Neural crest cell (in vitro differentiated cells): ENCODE measurements at regions not wholly inside any gene's neighbourhood (a gene's known extent, or its start where the extent isn't known, plus 50 kb on each side); places are given as distances from the start of the nearest gene placed in this dataset.

Experiments used
- DNase-seq: peaks from one replicate; pipeline ENCODE4 v3.0.0; 2021; ENCODE audit warnings: low read depth, mixed read lengths, low spot score
- H3K27ac Mint-ChIP-seq: one replicate; pipeline ENCODE4 v1.8.0; 2021; ENCODE audit warnings: mild to moderate bottlenecking, mixed read lengths; ENCODE audit not compliant: unreplicated experiment
- H3K27me3 Mint-ChIP-seq: 2 replicates; pipeline ENCODE4 v1.8.0; 2021; ENCODE audit warnings: low read depth, mild to moderate bottlenecking, mixed read lengths
- H3K36me3 Mint-ChIP-seq: 2 replicates; pipeline ENCODE4 v1.8.0; 2021; ENCODE audit warnings: low read depth, mild to moderate bottlenecking, mixed read lengths
- H3K4me1 Mint-ChIP-seq: 2 replicates; pipeline ENCODE4 v1.8.0; 2021; ENCODE audit warnings: mixed read lengths
- H3K4me3 Mint-ChIP-seq: one replicate; pipeline ENCODE4 v1.8.0; 2021; ENCODE audit warnings: mild to moderate bottlenecking, mixed read lengths
- H3K9me3 Mint-ChIP-seq: 2 replicates; pipeline ENCODE4 v1.8.0; 2021; ENCODE audit warnings: mixed read lengths
- CTCF ChIP-seq: fragments of 200-600 bp; sonication (generic); conservative IDR thresholded peaks from 2 replicates; pipeline ENCODE4 v1.5.0; 2021; ENCODE audit warnings: antibody characterized with exemption, mild to moderate bottlenecking

DNA sequence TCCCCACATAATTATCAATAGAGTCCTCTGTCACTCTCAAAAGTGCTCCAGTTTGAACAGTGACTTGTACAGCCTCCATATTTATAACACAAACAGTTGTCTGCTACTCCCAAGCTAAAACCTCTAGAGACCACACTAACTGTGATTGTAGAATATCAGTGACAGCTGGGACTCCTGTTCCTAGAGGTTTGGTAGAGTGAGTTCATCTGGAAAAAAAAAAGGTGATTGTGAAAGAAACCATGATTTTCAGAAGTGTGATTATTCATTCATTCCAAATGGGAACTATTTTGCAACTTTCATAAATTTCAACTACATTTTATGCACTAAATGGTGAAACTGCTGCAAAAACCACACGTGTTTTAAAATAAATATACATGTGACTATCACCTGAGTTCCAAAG, 128.0 kb upstream of the PLXNC1 start:
- Mint-ChIP-seq H3K27me3 (no peaks in the 10 kb centered on the region), H3K36me3 (peaks cover 29% of the 10 kb centered on the region), H3K9me3 (peaks cover 40% of the 10 kb centered on the region), H3K4me3 (no peak overlapping the region), H3K27ac (no peak overlapping the region), H3K4me1 (no peaks in the 10 kb centered on the region)
- DNase-seq, result no peak
- no peak for TF ChIP-seq CTCF

DNA sequence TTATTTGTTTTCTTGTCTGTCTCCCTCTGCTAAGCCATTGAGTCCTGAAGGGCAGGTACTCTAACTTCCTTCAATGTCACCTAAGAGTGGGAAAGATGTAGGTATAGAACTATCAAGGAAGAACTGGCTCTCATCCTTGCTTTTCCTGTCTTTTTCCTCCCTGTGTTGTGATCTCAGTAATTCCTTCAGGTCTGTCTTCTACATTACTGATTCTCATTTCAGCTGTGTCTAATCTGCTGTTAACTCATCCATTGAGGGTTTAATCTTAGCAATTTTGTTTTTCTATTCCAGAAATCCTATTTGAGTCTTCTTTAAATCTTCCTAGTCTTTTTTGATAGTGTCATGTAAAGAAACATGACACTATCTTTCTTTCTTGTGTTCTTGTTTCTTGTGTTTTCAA, 124.5 kb upstream of the PLXNC1 start:
- Mint-ChIP-seq H3K27ac (no peak overlapping the region), H3K4me3 (no peak overlapping the region), H3K9me3 (peaks cover 24% of the 10 kb centered on the region), H3K36me3 (peaks cover 13% of the 10 kb centered on the region), H3K4me1 (no peaks in the 10 kb centered on the region), H3K27me3 (no peaks in the 10 kb centered on the region)
- no peak for DNase-seq
- TF ChIP-seq CTCF, result no peak

- Mint-ChIP-seq H3K4me1 (no peaks in the 10 kb centered on the region), H3K27me3 (no peaks in the 10 kb centered on the region), H3K36me3 (peaks cover 15% of the 10 kb centered on the region), H3K27ac (no peak overlapping the region), H3K9me3 (peaks cover 20% of the 10 kb centered on the region), H3K4me3 (no peak overlapping the region)
- DNase-seq, result no peak
- TF ChIP-seq CTCF, result no peak
These were observed 123.3 kb upstream of the PLXNC1 start for GRCh38 chr12:94025068-94025467.

GRCh38 chr12:94025756-94026155, 122.6 kb upstream of the PLXNC1 start:
- Mint-ChIP-seq H3K36me3 (peaks cover 15% of the 10 kb centered on the region), H3K9me3 (peaks cover 20% of the 10 kb centered on the region), H3K4me3 (no peak overlapping the region), H3K4me1 (no peaks in the 10 kb centered on the region), H3K27ac (no peak overlapping the region), H3K27me3 (no peaks in the 10 kb centered on the region)
- DNase-seq, result no peak
- TF ChIP-seq CTCF, result no peak

GRCh38 chr12:94026596-94026995, 121.8 kb upstream of the PLXNC1 start:
- H3K36me3 Mint-ChIP-seq, result peaks cover 15% of the 10 kb centered on the region
- no peak for TF ChIP-seq CTCF
- DNase-seq, result no peak
- H3K27me3 Mint-ChIP-seq, result peaks cover 2% of the 10 kb centered on the region
- H3K27ac Mint-ChIP-seq, result no peak overlapping the region
- no peak overlapping the region for H3K4me3 Mint-ChIP-seq
- peaks cover 20% of the 10 kb centered on the region for H3K9me3 Mint-ChIP-seq
- no peaks in the 10 kb centered on the region for H3K4me1 Mint-ChIP-seq

- Mint-ChIP-seq H3K36me3 (peaks cover 12% of the 10 kb centered on the region), H3K9me3 (peaks cover 17% of the 10 kb centered on the region), H3K27me3 (peaks cover 2% of the 10 kb centered on the region), H3K4me3 (no peak overlapping the region), H3K4me1 (no peaks in the 10 kb centered on the region), H3K27ac (no peak overlapping the region)
- no peak for DNase-seq
- no peak for TF ChIP-seq CTCF
These were observed 120.8 kb upstream of the PLXNC1 start for GRCh38 chr12:94027561-94027960.
